HUDEP-2 (cell line): ENCODE measurements at regions not wholly inside any gene's neighbourhood (a gene's known extent, or its start where the extent isn't known, plus 50 kb on each side); places are given as distances from the start of the nearest gene placed in this dataset.
"Not testable (repeated sequence)": the region's sequence is repeated elsewhere in the genome, so short reads cannot be mapped to it uniquely, and the experiment has no call there.

Source experiments
- DNase-seq, 76 experiments: peaks; one replicate each; lab custom pipeline; 2025; ENCODE audit not compliant: unreplicated experiment in 76 of 76; lab: John Stamatoyannopoulos, UW

DNA sequence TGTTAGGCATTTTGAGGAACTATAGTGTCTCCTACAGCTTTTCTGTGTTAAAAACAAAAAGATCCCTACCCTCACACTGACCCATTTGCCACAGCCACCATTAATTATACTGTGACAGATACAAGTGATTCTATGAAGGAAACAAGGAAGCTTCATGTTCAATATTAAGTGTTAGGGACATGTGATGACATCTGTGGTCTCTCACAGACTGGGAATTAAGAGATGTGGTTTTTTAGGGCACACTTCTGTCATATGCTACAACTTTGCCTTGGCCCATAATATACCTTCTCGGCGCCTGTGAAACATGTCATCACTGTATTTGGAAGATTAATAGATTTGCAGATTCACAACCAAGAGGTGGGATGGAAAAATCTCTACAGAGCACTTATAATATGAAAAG lies 102.9 kb upstream of the TCF21 start:
- no peak for DNase-seq

DNA sequence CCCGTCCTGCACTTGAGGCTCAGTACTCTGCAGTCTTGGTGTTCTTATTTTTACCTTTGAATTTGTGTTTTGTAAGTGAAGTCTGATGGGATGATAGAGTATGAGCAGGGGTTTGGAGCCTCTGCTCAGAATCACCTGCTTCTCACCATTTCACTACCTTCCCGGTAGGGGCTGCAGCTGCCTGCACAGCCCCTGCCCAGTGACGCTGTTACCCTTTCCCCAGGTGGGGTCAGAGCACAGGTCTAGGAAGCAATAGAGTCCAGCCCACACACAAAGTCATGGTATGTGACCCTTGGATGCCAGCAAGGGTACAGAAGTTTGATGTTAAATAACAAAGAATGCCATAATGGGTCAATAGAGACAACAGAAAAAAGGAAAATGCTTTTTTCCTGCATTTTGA lies 101.8 kb upstream of the TCF21 start:
- no peak for DNase-seq

DNA sequence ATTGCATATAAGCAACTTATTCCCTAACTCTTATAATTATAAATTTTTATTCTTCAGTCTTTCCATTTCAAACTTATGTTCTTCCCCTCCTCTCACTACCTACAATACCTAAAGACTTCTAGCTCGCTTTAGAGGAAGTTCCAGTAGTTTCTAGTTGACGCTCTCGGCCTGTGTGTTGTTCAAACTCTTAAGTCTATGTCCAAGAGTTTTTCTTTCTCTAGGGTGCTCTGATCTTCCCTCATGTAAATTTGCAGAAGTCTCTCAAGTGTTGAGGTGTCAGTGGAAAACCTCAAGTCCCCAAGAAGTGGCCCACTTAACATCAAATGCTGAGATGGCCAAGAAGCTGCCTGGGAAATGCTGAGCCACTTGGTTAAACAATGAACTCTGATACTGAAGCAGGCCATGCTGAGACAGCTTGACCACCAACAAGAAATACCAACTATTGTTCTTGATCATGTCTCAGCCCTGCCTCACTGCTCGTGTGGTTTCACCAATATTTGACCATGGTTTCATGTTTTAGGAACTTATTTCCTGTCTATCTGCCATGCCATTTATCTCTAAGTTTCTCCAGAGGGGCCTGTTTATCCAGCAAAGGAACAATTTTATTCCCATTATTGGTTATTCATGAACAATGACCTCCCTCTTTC lies 100.9 kb upstream of the TCF21 start:
- no peak for DNase-seq

DNA sequence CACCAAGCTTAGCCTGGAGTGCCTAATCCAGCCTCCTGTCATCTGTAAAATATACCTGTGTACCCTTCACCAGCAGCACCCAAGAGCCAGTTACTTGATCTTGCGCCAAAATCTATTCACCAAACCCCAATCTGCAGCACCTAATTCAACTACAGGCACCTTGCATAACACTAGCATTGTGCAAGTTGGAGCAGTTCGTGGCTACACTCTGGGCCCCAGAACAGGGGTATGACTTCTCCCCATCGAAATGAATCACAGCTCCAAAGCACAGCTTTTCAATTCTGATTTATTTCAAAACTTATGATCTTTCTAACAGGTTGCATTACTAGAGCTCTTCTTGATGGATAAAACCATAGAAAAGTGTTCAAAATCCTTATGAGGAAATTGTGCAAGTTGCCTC lies 100.4 kb upstream of the TCF21 start:
- DNase-seq, result no peak

DNA sequence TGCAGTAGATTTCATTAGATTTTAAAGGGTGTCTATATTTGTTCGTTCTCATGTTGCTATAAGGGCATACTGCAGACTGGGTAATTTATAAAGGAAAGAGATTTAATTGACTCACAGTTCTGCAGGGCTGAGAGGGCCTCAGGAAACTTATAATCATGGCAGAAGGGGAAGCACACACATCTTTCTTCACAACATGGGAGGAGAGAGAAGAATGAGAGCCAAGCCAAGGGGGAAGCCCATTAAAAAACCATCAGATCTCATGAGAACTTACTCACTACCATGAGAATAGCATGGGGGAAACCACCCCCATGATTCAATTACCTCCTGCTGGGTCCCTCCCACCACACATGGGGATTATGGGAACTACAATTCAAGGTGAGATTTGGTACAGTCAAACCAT lies 99.5 kb upstream of the TCF21 start:
- DNase-seq, result not testable (repeated sequence)

DNA sequence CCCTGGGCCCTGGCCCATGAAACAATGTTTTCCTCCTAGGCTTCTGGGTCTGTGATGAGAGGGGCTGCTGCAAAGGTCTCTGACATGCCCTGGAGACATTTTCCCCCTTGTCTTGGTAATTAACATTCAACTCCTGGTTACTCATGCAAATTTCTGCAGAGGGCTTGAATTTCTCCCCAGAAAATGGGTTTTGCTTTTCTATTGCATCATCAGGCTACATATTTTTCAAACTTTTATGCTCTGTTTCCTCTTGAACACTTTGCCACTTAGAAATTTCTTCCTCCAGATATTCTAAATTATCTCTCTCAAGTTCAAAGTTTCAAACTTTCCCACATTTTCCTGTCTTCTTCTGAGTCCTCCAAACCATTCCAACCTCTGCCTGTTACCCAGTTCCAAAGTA lies 98.2 kb upstream of the TCF21 start:
- DNase-seq, result not testable (repeated sequence)

DNA sequence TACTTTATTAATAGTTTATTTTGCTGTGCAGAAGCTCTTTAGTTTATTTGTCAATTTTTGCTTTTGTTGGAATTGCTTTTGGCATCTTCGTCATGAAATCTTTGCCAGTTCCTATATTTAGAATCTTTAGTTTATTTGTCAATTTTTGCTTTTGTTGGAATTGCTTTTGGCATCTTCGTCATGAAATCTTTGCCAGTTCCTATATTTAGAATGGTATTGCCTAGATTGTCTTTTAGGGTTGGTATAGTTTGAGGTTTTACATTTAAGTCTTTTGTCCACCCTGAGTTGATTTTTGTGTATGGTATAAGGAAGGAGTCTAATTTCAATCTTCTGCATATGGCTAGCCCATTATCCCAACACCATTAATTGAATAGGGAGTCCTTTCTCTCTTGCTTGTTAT lies 93.9 kb upstream of the TCF21 start:
- DNase-seq, result not testable (repeated sequence)

DNA sequence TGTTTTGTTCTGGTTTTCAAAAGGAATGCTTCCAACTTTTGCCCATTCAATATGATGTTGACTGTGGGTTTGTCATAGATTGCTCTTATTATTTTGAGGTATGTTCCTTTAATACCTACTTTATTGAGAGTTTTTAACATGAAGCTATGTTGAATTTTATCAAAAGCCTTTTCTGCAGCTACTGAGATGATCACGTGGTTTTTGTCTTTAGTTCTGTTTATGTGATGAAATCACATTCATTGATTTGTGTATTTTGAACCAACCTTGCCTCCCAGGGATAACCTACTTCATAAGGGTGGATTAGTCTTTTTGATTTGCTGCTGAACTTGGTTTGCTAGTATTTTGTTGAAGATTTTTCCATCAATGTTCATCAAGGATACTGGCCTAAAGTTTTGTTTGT lies 92.7 kb upstream of the TCF21 start:
- DNase-seq, result no peak

DNA sequence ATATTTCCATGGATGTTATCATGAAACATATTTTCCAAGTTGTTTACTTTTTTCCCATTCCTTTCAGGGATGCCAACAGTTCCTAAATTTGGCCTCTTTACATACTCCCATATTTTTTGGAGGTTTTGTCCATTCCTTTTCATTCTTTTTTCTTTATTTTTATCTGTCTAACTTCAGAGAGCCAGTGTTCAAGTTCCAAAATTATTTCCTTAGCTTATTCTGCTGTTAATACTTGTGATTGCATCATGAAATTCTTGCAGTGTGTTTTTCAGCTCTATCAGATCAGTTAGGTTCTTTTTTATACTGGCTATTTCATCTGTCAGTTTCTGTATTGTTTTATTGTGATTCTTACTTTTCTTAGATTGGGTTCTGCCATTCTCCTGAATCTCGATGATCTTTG lies 89.9 kb upstream of the TCF21 start:
- no peak for DNase-seq

DNA sequence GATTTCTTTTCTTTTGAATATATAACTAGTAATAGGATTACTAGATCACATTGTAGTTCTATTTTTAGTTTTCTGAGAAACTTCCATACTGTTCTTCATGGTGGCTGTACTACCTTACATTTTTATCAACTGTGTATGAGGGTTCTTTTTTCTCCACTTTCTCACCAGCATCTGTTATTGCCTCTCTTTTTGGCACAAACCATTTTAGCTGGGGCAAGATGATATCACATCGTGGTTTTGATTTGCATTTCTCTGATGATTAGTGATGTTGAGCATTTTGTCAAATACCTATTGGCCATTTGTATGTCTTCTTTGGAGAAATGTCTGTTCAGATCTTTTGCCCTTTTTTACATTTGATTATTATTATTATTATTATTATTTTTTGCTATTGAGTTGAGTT lies 86.1 kb upstream of the TCF21 start:
- no peak for DNase-seq

DNA sequence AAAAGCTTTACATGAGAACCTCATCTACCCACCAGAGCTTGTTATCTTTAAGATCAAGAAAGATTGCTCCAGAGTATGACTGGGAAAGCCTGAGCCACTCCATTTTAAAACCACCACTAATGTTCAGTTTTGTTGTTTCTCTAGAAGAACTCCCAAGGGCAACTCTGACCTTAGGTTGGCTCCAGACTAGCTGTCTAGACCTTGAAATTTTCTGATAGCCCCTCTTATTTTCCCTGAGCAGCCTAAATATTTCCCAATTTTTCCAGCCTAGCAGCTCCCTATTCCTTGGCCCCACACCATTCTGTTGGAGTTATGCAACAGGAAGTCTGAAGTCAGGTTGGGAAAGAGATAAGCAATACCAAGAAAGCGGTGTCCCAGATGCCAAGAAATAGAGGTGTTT lies 84.6 kb upstream of the TCF21 start:
- no peak for DNase-seq

DNA sequence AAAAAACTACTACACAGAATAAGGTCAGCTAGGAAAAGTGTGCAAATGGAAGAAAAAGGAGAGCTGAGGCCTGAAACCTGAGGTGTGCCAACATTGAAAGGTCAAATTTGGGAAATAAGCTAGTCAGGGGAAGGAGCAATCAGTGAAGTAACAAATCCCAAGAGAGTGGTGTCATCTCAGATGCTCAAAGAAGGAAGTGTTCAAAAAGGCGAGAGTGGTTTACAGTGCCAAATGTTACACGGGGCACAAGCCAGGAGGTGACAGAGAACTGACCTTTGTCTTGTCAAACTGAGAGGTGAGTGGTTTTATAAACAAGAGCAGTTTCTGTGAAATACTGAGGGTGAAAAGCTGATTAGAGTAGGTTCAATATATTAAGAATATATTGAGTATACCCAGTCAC lies 83.0 kb upstream of the TCF21 start:
- DNase-seq, result no peak

DNA sequence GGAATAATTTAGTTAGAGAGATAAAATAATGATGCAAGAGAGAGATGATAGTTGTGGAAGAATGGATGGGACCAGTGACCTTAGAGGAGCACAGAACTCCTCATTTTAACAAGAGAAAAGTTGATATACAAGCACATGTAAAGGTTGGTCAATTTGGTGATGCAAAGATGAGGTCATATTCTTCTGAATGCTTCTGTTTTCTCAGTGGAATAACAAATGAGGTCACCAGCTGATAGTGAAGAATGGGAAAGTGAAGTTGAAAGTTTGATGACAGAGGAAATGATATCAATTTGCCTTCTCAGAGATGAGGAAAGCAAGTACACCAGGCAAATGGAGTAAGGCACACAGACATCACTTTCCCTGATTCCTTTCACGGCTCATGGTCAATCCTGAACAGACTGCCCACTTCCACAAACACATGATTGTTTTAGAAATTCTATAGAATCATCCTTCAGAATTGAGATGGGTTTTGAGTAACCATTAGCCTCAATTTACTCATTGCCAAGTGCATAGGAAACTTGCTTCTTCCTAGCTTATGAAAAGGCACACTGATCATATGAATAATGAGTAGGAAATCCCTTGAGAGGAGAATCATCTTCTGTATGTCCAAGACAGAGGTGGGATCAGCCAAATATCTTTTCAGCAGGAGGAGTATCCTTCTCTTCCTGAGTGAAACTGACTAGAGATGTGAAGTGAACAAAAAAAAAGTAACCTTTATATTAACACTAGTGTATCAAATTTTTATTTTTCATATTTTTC lies 82.4 kb upstream of the TCF21 start:
- no peak for DNase-seq

DNA sequence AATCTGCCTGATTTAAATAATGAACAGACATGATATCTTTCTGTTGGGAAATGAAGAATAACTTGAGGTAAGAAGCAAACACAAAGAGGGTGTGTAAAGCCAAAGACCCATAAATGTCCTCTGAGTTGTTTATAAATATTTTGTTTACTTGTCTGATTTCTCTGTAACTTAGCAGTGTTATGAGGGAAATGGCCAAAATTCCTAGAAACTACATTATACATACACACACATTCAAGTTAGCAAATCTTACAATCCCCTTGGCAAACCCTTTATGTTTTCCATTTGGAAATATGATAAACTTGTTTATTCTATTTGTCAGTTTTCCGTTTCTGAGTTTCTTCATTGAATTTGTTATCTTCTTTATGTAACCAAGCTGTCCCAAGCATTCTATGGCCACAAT lies 81.4 kb upstream of the TCF21 start:
- DNase-seq, result no peak

DNA sequence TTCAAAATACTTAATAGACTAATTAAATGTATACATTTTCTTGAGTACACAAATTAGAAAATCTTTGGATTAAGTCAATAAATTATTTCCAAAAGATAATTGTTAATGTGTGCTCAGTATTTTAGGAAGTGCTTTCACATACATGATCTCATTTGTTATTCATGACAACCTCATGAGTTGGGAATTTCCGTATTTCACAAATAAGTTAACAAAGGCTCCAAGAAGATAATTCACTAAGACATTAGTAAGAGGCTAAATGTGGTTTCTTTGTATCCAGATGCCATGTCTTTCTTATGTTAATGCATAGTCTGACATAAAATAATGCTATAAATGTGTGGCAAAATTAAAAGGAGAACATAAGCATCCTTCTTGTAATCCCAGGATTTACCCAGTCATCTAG lies 79.5 kb upstream of the TCF21 start:
- no peak for DNase-seq

DNA sequence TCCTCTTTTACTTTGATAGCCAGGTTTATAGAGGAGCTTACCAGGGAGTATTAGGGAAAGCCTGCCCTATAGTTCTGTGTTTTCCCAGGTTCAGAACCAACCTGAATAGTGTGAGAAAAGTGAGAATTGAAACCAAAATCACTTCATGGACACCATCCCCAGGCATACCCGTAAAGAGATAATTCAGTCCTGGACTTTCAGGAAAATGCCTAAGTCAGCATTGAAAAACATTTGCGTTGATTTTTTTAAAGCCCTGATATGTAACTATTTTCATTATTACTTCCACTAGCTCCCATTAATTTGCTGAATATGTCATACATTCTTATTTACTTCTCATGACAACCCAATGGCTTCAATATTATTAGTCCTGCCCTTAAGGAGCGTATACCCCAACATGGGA lies 77.4 kb upstream of the TCF21 start:
- DNase-seq, result no peak

DNA sequence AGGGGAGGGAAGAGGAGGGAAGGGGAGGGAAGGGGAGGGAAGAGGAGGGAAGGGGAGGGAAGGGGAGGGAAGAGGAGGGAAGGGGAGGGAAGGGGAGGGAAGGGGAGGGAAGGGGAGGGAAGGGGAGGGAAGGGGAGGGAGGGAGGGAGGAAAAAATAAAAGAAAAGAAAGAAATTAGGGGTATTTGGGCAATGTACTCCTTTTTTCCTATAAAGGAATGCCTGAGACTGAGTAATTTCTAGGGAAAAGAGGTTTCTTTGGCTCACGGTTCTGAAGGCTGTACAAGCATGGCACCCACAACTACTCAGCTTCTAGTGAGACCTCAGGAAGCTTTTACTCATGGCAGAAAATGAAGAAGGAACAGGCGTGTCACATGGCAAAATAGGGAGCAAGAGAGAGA lies 76.5 kb upstream of the TCF21 start:
- DNase-seq, result not testable (repeated sequence)

DNA sequence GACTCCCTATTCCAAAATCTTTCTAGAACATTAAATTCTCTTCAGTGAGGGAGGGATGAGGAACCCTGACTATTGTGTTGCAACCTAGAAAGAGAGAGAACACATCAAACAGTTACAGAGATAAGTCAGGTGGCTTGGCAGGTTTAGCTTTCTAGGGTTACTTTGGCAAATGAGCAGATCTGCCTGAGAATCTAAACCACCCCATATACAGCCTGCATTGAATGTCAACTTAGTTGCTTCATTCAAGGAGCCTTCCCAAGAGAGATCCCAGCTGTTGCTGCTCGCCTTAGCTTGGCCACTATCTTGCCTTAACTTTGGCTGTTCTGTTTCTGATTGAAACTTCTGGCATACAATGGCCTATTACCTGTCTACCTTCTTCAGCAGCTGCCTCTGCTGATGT lies 74.7 kb upstream of the TCF21 start:
- no peak for DNase-seq

DNA sequence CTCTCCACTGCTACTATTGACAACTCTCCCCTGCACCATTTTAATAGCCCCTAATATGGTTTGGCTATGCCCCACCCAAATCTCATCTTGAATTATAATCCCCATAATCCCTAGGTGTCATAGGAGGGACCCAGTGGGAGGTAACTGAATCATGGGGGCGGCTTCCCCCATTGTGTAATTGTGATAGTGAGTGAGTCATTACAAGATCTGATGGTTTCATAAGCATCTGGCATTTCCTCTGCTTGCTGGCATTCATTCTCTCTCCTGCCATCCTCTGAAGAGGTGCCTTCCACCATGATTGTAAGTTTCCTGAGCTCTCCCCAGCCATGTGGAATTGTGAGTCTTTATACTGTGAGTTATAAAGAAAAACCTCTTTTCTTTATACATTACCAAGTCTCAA lies 74.1 kb upstream of the TCF21 start:
- no peak for DNase-seq

DNA sequence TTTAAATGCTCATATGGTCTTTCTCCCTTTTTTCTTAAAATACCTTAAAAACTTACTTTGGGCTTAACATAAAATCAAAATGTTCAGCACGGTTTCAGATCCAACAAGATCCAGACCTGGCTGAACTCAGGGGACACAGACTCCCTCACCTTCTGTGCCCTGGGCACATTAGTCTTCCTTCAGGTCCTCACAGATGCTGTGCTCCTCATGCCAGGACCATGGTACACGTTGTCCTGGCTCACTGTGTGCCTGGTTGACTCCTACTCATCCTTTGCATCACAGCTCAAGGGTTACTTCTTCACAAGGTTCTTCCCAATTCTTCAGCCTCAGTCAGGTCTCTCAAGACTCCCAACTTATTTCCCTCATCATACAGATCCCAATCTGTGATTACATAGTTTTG lies 73.6 kb upstream of the TCF21 start:
- no peak for DNase-seq

DNA sequence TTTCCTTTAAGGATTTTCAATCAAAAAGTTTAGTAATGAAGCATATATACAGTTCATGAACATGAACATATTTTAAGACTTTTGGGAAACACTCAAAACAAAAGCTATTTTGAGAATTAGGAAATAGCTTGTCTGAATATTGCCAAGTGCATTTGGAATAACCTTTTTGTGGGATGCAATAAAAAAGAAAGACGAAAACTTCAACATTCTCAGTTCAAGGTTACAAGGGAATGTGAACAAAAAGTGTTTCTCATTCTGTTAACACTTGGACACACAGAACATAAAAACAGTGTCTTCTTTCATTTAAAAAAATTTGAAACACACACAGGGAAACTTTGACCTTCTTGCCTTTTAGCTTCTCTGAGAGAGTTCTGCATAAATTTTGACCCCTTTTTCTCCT lies 72.7 kb upstream of the TCF21 start:
- no peak for DNase-seq

DNA sequence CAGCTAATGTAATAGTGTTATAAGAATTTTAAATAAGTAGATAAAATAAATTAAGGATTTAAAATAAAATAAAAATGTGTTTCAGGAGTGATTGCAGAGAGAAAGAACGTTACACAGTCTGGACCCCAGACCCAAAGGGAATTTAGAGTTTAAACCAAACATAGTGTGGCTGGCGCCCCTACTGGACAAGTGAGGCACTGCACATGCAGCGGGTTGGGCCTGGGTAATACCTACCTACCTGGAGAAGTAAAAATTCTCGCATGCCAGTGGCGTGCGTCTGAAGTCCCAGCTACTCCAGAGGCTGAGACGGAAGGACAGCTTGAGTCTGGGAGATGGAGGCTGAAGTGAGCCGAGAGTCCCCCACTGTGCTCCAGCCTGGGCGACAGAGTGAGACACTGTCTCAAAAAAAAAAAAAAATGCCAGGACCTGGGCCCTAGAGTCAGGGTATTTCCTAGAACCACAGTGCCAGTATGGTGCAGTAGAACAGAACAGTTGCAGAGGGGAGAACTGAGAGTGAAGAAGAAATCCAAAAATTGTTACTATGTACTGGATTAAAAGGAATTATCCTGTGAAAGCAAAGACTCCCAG lies 71.4 kb upstream of the TCF21 start:
- DNase-seq, result peak in 36 of 76 experiments; percentile 3 to 63 (median 29)
